MM.1S (cell line): ENCODE measurements at regions not wholly inside any gene's neighbourhood (a gene's known extent, or its start where the extent isn't known, plus 50 kb on each side); places are given as distances from the start of the nearest gene placed in this dataset.
A peak's percentile ranks its signal among the peaks of the same experiment; 100 is the strongest.
"Not testable (repeated sequence)": the region's sequence is repeated elsewhere in the genome, so short reads cannot be mapped to it uniquely, and the experiment has no call there.

Experiments used
- DNase-seq: peaks from one replicate; pipeline ENCODE4 v3.0.0-alpha.2; 2015
- H2AFZ ChIP-seq: fragments of 300-600 bp; sonication (generic); 2 replicates; pipeline ENCODE4 v1.6.0; 2016; ENCODE audit warnings: antibody characterized with exemption, low read length
- H3F3A ChIP-seq: fragments of 300-600 bp; sonication (generic); 2 replicates; pipeline ENCODE4 v1.6.1; 2016; ENCODE audit warnings: mild to moderate bottlenecking, antibody characterized with exemption, low read length, moderate library complexity, mixed read lengths; ENCODE audit not compliant: insufficient read depth
- H3K27ac ChIP-seq: fragments of 300-600 bp; sonication (generic); 2 replicates; pipeline ENCODE4 v1.5.1; 2016; ENCODE audit warnings: mild to moderate bottlenecking, low read length
- H3K27me3 ChIP-seq: fragments of 300-600 bp; sonication (generic); replicated peaks from 2 replicates; pipeline ENCODE4 v1.6.0; 2016; ENCODE audit warnings: low read length; ENCODE audit not compliant: insufficient read depth
- H3K36me3 ChIP-seq: fragments of 300-600 bp; sonication (generic); replicated peaks from 2 replicates; pipeline ENCODE4 v1.6.1; 2016; ENCODE audit warnings: mild to moderate bottlenecking, low read length, mixed read lengths; ENCODE audit not compliant: insufficient read depth
- H3K4me1 ChIP-seq: fragments of 300-600 bp; sonication (generic); 2 replicates; pipeline ENCODE4 v1.6.1; 2016; ENCODE audit warnings: low read length, mixed read lengths
- H3K4me2 ChIP-seq: fragments of 300-600 bp; sonication (generic); 2 replicates; pipeline ENCODE4 v1.6.0; 2016; ENCODE audit warnings: low read depth, low read length
- H3K4me3 ChIP-seq: fragments of 300-600 bp; sonication (generic); 2 replicates; pipeline ENCODE4 v1.5.1; 2016; ENCODE audit warnings: low read length, mixed read lengths
- H3K79me2 ChIP-seq: fragments of 300-600 bp; sonication (generic); 2 replicates; pipeline ENCODE4 v1.6.1; 2016; ENCODE audit warnings: mixed run types, low read length, mixed read lengths
- H3K9ac ChIP-seq: fragments of 300-600 bp; sonication (generic); 2 replicates; pipeline ENCODE4 v1.6.1; 2016; ENCODE audit warnings: low read length, mixed read lengths
- H3K9me2 ChIP-seq: fragments of 300-600 bp; sonication (generic); replicated peaks from 2 replicates; pipeline ENCODE4 v1.6.1; 2016; ENCODE audit warnings: mild to moderate bottlenecking, low read length, mixed read lengths; ENCODE audit not compliant: insufficient read depth
- H3K9me3 ChIP-seq: fragments of 300-600 bp; sonication (generic); replicated peaks from 2 replicates; pipeline ENCODE4 v1.6.1; 2016; ENCODE audit warnings: mild to moderate bottlenecking, low read length, mixed read lengths; ENCODE audit not compliant: insufficient read depth
- H4K20me1 ChIP-seq: fragments of 300-600 bp; sonication (generic); 2 replicates; pipeline ENCODE4 v1.6.1; 2016; ENCODE audit warnings: mild to moderate bottlenecking, low read length, moderate library complexity, mixed read lengths; ENCODE audit not compliant: insufficient read depth

- not testable (repeated sequence) for H3F3A ChIP-seq, H3K79me2 ChIP-seq, H3K9me2 ChIP-seq, H3K27ac ChIP-seq, H4K20me1 ChIP-seq, H2AFZ ChIP-seq, H3K9me3 ChIP-seq, H3K4me3 ChIP-seq, H3K27me3 ChIP-seq, H3K4me2 ChIP-seq, DNase-seq, H3K36me3 ChIP-seq, H3K9ac ChIP-seq, H3K4me1 ChIP-seq
These were observed 4398.2 kb upstream of the TPTE start for GRCh38 chr21:6123224-6123623.

GRCh38 chr21:6125549-6126240 is 4395.7 kb upstream of the TPTE start:
- not testable (repeated sequence) for H3K4me2 ChIP-seq, H3F3A ChIP-seq, H3K4me3 ChIP-seq, H3K9me3 ChIP-seq, H3K36me3 ChIP-seq, H2AFZ ChIP-seq, H3K9ac ChIP-seq, H3K9me2 ChIP-seq, H4K20me1 ChIP-seq, DNase-seq, H3K4me1 ChIP-seq, H3K27me3 ChIP-seq, H3K79me2 ChIP-seq
- peak overlapping the region; percentile 31; the same call in 1 of the 2 replicates for H3K27ac ChIP-seq

DNA sequence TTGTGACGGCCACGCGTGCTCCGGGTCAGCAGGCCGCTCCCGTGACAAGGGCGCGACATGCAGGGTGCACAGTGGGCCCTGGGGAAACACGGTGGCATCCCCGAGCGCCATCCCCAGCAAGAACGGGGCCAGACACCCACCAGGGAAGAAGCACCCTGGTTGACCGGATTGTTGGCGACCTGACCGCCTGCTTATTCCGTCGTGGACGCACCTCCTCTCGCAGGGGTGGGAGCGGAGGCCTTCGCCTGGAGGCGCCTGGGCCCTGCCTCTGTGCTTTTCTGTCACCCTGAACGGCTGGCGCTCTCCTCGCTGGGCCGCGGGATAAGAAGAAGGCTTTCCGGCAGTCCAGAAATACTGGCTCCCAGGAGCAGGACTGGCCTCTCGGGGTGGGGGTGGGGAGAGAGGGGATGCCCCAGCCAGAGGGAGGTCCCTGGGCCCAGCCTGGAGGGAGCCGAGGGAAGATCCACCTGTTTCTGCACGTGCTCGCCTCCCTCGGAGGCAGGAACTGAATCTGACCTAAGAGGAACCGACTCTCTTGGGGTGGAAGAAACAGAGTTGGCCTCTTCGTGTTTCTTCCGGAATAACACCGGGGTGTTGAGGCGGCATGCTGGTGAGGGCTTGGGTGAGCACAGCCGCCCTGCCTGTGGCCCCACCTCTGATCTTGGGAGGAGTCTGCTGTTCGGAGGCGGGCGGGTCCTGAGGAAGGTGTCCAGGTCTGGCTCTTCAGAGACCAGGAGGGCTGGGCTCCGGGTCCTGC is 4394.2 kb upstream of the TPTE start:
- not testable (repeated sequence) for DNase-seq, H3K9me3 ChIP-seq, H2AFZ ChIP-seq, H3K9ac ChIP-seq, H3K4me1 ChIP-seq, H3K27me3 ChIP-seq, H3K4me2 ChIP-seq, H3K4me3 ChIP-seq, H3K9me2 ChIP-seq, H4K20me1 ChIP-seq, H3K79me2 ChIP-seq, H3K36me3 ChIP-seq, H3F3A ChIP-seq, H3K27ac ChIP-seq

DNA sequence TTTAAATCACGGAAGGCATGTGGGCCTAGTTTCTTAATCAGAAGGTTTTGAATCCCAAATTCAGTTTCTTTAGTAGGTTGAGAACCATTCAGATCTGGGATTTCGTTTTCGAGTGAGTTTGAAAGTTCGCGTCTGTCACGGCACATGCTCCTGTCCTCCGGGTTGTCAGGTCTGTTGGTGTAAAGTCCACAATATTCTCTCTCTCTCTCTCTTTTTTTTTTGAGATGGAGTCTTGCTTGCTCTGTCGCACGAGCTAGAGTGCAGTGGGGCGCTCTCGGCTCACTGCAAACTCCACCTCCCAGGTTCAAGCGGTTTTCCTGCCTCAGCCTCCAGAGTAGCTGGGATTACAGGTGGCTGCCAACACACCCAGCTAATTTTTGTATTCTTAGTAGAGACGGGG is 4390.6 kb upstream of the TPTE start:
- H2AFZ ChIP-seq, H3K79me2 ChIP-seq, H3K4me3 ChIP-seq, H3K27me3 ChIP-seq, H3K4me1 ChIP-seq, H4K20me1 ChIP-seq, H3K27ac ChIP-seq, H3K4me2 ChIP-seq, DNase-seq, H3F3A ChIP-seq, H3K9ac ChIP-seq, H3K36me3 ChIP-seq, H3K9me2 ChIP-seq, H3K9me3 ChIP-seq: not testable (repeated sequence)

DNA sequence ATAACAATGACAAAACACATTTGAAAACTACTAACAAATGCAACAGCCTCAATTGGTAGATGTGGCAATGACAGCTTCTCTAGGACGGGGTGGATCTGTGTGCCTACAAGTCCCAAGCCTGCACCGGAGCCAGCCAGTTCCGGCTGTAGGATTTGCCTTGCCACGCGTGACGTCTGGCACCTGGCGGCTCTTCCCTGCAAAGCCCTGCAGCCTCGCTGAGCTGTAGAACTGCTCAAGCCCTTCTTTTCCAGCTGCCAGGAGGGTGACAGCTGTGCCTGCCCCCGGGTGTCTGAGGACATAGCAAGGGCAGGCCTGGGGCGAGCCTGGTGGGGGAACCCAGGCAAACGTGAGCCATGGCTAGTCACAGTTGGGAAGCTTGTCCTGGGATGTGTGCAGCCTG is 4388.0 kb upstream of the TPTE start:
- H3K4me1 ChIP-seq, H3K9me2 ChIP-seq, H3K27ac ChIP-seq, H3K27me3 ChIP-seq, H3K9me3 ChIP-seq, H3K79me2 ChIP-seq, H3K4me3 ChIP-seq, DNase-seq, H3K4me2 ChIP-seq, H3F3A ChIP-seq, H3K9ac ChIP-seq, H2AFZ ChIP-seq, H4K20me1 ChIP-seq, H3K36me3 ChIP-seq: not testable (repeated sequence)

DNA sequence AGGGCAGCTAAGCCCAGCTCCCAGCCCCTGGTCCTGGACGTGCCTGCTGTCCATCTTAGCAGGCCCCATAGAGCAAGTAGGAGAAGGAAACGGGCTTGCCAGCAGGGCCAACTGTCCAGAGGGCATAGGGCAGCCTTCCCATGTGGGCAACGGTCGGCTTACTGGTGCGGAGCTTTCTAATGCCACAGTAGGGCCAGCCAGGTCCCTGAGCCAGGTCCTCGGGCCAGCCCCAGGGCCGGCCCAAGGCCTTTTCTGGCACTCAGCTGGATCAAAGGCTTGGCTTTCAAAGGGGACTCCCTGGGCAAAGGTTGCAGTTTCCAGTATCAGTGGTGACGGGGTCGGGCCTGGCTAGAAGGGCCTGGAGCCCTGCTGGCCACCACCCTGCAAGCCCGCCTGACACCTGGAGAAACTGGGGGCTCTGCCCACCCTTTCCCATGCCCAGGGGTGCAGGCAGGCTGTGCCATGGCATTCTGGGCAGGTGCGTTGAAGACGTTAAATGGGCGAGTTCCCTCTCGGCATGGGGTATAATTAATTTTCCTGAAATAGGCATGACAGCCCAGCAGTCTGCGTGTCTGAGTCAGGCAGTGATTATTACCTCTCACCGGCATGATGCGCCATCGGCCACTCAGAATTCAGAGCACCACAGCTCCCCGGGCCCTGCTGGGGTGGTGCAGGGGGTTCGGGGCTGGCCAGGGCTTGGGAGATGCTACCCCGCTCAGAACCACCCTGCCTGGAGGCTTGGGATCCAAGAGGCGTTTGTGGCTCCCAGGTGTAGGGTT is 4387.3 kb upstream of the TPTE start:
- not testable (repeated sequence) for H3K27me3 ChIP-seq, H4K20me1 ChIP-seq, H3K4me3 ChIP-seq, H3K27ac ChIP-seq, H3K9me2 ChIP-seq, H2AFZ ChIP-seq, H3K9ac ChIP-seq, H3K4me2 ChIP-seq, H3K36me3 ChIP-seq, DNase-seq, H3K9me3 ChIP-seq, H3K4me1 ChIP-seq, H3F3A ChIP-seq, H3K79me2 ChIP-seq

GRCh38 chr21:6136732-6137131 is 4384.7 kb upstream of the TPTE start:
- H3K36me3 ChIP-seq, H3K27ac ChIP-seq, H3K4me2 ChIP-seq, DNase-seq, H3K9me2 ChIP-seq, H3K9me3 ChIP-seq, H4K20me1 ChIP-seq, H3K79me2 ChIP-seq, H3F3A ChIP-seq, H3K9ac ChIP-seq, H3K4me3 ChIP-seq, H2AFZ ChIP-seq, H3K27me3 ChIP-seq, H3K4me1 ChIP-seq: not testable (repeated sequence)
